ENCODE measurements at regions not wholly inside any gene's neighbourhood (a gene's known extent, or its start where the extent isn't known, plus 50 kb on each side); places are given as distances from the start of the nearest gene placed in this dataset.

GRCh38 chr5:89313804-89314588, 431.0 kb upstream of the MEF2C start:
- Histone ChIP-seq H3K27ac (ENCODE audit: low read depth in 1 of 2, low read length in 1 of 2) (no peak overlapping the region), H3K27me3 (ENCODE audit: control insufficient read depth in 3 of 3, insufficient read depth in 3 of 3, low read length in 2 of 3) (no peaks in the 10 kb centered on the region), H3K9me3 (ENCODE audit: control insufficient read depth in 4 of 4, insufficient read depth in 3 of 4, low read length in 3 of 4) (no peaks in the 10 kb centered on the region), H3K36me3 (ENCODE audit: control insufficient read depth in 4 of 4, insufficient read depth in 4 of 4, low read length in 4 of 4) (no peaks in the 10 kb centered on the region), H3K9ac (ENCODE audit: insufficient read depth in 1 of 2, low read length in 2 of 2) (no peak overlapping the region), H3K4me3 (no peak overlapping the region), H3K4me1 (ENCODE audit: control insufficient read depth in 5 of 5, insufficient read depth in 5 of 5, low read length in 5 of 5) (peaks cover 0 to 18% (median 2%) of the 10 kb centered on the region in 5 donors)
- DNase-seq = no peak
- no peak for TF ChIP-seq CTCF (IDR thresholded peaks at IDR 0.05; ENCODE audit: control extremely low read depth, extremely low read depth)
- 23 to 28% methylated on average over 3 of the region's 3 CpGs for WGBS, 2 donors
- ATAC-seq (ENCODE audit: insufficient read depth, low FRiP score) = no peak

GRCh38 chr5:89313044-89313443, 430.1 kb upstream of the MEF2C start:
- no peak overlapping the region for H3K27ac ChIP-seq (ENCODE audit: low read depth in 1 of 2, low read length in 1 of 2)
- peaks cover 0 to 18% (median 2%) of the 10 kb centered on the region in 5 donors for H3K4me1 ChIP-seq (ENCODE audit: control insufficient read depth in 5 of 5, insufficient read depth in 5 of 5, low read length in 5 of 5)
- H3K9me3 ChIP-seq (ENCODE audit: control insufficient read depth in 4 of 4, insufficient read depth in 3 of 4, low read length in 3 of 4) = no peaks in the 10 kb centered on the region
- ATAC-seq (ENCODE audit: insufficient read depth, low FRiP score) (no peak), DNase-seq (no peak)
- H3K4me3 ChIP-seq = no peak overlapping the region
- no peaks in the 10 kb centered on the region for H3K36me3 ChIP-seq (ENCODE audit: control insufficient read depth in 4 of 4, insufficient read depth in 4 of 4, low read length in 4 of 4)
- WGBS, 2 donors = 46 to 65% methylated on average over 2 of the region's 2 CpGs
- H3K9ac ChIP-seq (ENCODE audit: insufficient read depth in 1 of 2, low read length in 2 of 2) = no peak overlapping the region
- no peak for TF ChIP-seq CTCF (IDR thresholded peaks at IDR 0.05; ENCODE audit: control extremely low read depth, extremely low read depth)
- no peaks in the 10 kb centered on the region for H3K27me3 ChIP-seq (ENCODE audit: control insufficient read depth in 3 of 3, insufficient read depth in 3 of 3, low read length in 2 of 3)

DNA sequence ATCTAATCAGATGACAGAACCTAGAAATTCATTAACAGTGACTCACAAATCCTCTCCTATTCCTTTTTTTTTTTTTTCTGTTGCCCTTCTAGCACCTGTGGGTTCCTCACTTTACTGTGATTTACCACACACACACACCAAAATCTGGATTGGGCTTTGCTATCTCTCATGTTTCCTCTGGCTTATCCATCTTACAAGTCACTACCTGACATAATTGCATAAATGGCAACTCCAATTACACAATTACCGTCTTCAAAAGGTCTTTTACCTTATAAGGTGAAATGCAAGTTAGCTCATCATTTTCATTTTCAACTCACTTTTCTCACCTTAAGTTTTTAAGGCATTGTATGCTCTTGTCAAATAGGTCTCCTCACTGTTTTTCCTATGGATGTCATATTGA, 426.3 kb upstream of the MEF2C start:
- Histone ChIP-seq H3K27ac (ENCODE audit: low read depth in 1 of 2, low read length in 1 of 2) (no peak overlapping the region), H3K4me1 (ENCODE audit: control insufficient read depth in 5 of 5, insufficient read depth in 5 of 5, low read length in 5 of 5) (peaks cover 0 to 4% (median under 1%) of the 10 kb centered on the region in 5 donors), H3K36me3 (ENCODE audit: control insufficient read depth in 4 of 4, insufficient read depth in 4 of 4, low read length in 4 of 4) (no peaks in the 10 kb centered on the region), H3K27me3 (ENCODE audit: control insufficient read depth in 3 of 3, insufficient read depth in 3 of 3, low read length in 2 of 3) (no peaks in the 10 kb centered on the region), H3K4me3 (no peak overlapping the region), H3K9ac (ENCODE audit: insufficient read depth in 1 of 2, low read length in 2 of 2) (no peak overlapping the region), H3K9me3 (ENCODE audit: control insufficient read depth in 4 of 4, insufficient read depth in 3 of 4, low read length in 3 of 4) (no peaks in the 10 kb centered on the region)
- ATAC-seq (ENCODE audit: insufficient read depth, low FRiP score) = no peak
- 83 to 84% methylated on average over 1 of the region's 1 CpG for WGBS, 2 donors
- no peak for TF ChIP-seq CTCF (IDR thresholded peaks at IDR 0.05; ENCODE audit: control extremely low read depth, extremely low read depth)
- no peak for DNase-seq

All from lung (tissue), 11 donors.